SKM-1 (cell line): ENCODE measurements at regions not wholly inside any gene's neighbourhood (a gene's known extent, or its start where the extent isn't known, plus 50 kb on each side); places are given as distances from the start of the nearest gene placed in this dataset.

ENCODE experiments used
- DNase-seq: peaks from one replicate; lab custom pipeline; 2025; ENCODE audit not compliant: unreplicated experiment; lab: John Stamatoyannopoulos, UW

DNA sequence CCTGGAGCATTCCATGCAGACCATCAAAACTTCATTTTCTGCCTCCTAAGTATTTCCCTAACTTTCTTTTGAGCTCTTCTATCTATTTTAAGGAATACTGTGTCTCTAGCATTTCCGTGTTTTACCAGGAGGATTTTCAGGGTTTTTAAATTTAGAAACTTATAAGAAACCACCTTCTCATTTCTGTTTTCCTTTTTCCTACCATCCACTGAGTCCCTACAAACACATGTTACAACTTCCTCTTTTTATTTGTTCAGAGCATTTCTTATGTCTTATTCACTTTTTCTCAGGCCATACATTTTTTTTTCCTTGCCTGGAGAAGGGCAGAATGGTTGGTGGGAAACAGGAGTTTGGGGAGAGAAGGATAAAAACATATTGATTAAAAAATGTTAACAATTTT, 130.0 kb upstream of the BMP5 start:
- DNase-seq: no peak

DNA sequence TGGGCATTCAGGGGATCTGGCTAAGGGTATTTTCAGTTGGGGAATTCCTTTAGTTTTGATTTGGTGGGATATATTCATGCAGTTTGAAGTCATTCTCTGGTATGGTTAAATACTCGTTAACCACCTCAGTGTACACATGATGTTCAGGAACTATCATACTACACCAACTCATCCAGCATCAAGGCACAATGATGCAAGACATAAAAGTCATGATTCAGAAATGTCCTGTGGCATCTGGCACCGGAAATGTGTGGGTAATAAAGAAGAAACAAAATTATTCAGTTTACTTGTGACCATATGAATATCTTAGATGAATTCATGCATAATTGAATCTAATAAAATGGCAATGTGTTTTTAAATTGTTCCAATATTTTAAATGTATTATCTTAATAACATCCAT, 129.0 kb upstream of the BMP5 start:
- no peak for DNase-seq

DNA sequence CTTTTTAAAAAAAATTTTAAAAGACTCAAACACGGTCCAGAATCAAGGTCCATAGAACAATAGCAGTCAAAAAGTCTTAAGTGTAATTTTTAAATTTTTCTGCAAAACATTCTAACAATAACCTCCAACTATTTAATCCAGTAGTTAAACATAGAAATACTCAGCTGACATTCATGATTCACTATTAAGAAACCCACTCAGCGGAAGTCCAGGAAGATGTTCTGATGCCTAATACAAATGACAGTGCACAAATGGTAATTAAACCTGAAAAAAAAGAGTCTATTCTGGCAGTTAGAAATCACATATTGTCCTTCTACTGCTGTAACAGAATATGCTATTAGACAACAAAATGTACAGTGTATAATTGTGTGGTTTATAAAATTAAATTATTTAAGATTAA, 128.2 kb upstream of the BMP5 start:
- no peak for DNase-seq

DNA sequence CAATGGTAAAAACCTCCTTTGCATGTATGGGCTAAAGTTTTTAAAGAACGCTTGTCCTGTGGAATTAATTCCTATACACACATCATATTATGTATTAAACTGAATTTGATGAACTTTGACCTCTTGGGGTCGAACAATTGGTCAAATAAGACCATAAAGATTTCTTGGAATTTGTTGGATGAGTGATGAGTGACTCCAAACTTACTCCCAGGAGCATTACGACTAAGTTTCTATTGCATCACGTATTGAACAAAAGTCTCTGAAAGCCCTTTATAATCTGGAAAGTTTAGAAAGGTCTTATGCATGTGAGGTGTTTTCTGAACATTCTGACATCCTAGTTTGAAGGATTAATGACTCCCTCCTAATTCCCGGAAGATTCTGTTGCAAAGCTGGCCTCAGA, 126.9 kb upstream of the BMP5 start:
- DNase-seq: no peak

DNA sequence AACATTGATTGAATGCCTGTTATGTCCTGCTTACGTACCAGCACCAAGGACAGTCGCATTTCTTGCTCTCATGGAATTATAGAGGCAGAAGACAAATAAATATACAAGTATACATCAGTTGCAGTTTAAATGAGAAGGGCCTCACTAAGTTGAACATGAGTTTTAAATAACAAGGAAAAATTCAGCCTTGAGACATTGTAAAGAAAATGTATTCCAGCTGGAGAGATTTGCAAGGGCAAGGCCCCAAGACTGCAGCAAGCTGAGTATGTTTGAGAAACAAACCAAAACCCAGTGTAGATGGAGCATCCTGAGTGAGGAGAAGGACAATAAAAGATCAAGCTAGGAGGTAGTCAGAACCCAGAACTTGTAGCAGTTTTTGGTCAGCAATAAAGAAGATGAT, 123.2 kb upstream of the BMP5 start:
- DNase-seq: no peak

DNA sequence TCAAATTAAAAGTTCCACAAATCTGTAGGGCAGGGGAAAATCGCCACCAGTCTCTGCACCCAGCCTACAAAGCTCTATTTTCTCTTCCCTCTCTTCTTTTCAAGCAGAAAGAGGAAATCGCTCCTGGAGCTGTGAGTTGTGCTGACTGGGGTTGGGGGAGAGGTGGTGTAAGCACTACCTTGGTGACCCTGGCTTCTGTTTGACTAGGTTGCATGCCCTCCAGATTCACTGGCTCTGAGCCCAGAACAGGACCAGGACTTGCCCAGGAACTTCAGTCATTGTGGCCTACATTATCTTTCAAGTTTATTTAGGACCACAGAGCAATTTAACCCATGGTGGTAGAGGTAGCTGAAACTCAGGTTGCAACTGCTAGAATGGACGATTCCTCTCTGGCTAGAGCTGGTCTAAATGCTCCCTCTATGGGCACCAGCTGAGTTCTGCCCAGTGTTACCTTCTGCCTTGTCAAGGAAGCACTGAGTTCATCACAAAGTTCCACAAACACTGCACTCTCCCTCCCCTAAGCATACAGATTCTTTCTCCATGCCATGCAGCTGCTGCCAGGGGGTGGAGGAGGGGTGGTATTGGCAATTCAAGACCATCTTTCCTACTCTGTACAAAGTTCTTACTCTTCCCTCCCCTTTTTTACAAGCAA, 122.0 kb upstream of the BMP5 start:
- no peak for DNase-seq

DNA sequence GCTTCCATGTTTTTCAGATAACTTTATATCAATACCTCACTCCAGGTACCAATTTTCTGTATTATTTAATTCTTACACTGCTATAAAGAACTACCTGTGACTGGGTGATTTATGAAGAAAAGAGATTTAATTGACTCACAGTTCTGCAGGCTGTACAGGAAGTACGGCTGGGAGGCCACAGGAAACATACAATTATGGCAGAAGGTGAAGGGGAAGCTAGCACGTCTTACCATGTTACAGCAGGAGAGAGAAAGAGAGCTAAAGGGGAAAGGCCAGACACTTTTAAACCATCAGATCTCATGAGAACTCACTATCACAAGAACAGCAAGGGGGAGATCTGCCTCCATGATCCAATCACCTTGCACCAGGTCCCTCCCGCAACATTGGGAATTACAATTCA, 119.1 kb upstream of the BMP5 start:
- DNase-seq: no peak

DNA sequence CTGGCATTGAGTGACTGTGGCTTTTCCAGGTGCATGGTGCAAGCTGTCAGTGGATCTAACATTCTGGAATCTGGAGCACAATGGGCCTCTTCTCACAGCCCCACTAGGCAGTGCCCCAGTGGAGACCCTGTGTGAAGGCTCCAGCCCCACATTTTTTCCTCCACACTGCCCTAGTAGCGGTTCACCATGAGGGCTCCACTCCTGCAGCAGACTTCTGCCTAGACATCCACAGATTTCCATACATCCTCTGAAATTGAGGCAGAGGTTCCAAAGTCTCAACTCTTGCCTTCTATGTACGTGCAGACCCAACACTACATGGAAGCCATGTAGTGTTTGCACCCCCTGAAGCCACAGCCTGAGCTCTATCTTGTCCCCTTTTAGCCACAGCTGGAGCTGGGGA, 118.0 kb upstream of the BMP5 start:
- DNase-seq: no peak

DNA sequence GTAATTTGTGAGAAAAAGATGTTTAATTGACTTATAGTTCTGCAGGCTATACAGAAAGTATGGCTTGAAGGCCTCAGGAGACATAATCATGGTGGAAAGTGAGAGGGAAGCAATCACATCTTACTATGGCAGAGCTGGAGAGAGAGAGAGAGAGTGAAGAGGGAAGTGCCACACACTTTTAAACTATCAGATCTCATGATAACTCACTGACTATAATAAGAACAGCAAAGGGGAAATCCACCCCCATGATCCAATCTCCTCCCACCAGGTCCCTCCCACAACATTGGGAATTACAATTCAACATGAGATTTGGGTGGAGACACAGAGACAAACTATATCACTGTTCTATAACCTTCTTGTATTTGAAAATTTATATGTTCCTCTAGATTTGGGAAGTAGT, 117.2 kb upstream of the BMP5 start:
- DNase-seq: no peak

DNA sequence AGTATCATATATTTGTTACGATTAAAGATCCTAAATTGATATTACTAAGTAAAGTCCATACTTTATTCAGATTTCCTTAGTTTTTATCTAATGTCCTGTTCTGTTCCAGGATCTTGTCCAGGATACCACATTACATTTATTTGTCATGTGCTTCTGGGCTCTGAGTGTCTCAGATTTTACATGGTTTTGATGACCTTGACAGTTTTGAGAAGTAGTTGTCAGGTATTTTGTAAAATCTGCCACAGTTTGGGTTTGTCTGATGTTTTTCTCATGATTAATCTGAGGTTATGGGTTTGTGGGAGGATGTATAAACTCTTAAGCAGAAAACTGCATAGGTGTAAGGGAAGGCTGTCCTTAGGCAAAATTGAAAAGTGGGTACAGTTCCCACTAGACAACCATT, 109.9 kb upstream of the BMP5 start:
- DNase-seq: no peak

DNA sequence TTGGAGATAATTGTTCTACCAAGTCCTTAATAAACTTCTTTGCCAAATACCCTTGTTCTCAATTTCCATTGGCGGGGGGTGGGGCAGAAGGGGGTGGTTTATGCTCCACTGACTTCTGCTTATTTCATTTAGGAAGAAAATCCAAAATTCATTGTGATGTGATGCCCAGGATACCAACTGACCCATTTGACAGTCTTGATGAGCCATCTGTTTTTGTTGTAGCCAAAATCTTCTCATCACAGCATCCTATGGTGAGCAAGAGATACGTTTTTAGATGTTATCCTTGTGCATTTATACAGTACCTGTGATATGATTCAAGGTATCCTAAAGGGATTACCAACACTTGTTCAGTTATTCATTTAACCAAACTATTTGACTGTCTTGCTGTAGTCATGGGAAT, 108.5 kb upstream of the BMP5 start:
- DNase-seq: no peak

DNA sequence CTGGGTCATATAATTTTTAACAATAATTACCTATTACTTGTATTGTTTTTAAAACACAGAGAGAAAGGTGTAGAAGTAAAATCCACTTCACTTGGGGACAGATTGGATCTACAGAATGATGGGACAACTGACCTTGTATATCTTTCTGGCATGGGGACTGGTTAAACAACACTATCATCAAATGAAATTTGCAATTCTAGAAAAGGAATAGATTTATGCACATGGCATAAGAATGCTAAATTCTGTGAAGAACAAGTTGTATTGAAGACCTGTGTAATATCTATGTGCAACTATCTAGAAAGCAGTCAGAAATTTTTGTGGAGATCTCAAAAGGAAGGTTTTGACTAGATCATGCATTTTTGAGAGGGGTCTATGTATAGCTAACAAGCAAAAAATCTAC, 106.3 kb upstream of the BMP5 start:
- no peak for DNase-seq

DNA sequence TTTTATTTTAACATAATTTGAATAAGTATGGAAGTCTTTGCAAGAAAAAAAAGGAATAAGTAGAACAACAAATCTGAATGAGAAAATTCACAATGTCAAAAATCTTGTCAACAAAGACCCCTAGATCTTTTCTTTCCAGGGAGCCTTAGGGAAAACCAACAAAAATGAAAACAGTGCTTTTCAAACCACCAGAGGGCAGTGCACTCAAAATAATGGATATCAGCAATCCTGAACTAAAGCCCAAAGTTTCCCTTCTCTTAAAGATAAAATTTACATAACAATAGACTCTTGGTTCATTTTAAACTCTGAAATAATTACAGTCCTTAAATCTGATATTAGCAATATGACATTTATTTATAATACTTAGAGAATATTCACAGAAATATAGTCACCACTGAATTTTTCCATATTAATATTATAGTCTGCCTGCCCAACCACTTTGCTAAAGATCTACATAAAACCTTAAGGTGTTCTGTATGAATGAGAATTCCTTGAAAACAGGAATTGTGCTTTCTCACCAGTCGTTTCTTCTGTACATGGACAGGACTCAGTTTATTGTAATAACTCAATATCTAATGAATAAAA, 105.3 kb upstream of the BMP5 start:
- DNase-seq: peak; percentile 35

DNA sequence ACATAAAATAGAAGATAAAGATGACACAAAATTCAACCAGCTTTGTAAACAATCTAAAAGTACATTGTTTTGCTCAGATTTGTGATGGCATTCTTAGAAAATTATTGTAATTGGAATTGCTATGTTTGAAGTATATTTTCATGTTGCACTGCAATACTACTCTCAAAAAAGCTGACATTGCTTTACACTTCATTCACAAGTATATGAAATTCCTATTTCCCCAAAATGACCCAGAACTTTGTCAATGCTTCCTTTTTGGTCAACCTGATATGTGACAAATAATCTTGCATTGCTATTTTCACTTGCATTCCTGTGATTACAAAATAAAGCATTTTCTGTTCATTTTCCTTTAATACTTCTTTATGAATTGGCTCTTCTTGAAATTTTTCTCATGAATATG, 104.1 kb upstream of the BMP5 start:
- no peak for DNase-seq

DNA sequence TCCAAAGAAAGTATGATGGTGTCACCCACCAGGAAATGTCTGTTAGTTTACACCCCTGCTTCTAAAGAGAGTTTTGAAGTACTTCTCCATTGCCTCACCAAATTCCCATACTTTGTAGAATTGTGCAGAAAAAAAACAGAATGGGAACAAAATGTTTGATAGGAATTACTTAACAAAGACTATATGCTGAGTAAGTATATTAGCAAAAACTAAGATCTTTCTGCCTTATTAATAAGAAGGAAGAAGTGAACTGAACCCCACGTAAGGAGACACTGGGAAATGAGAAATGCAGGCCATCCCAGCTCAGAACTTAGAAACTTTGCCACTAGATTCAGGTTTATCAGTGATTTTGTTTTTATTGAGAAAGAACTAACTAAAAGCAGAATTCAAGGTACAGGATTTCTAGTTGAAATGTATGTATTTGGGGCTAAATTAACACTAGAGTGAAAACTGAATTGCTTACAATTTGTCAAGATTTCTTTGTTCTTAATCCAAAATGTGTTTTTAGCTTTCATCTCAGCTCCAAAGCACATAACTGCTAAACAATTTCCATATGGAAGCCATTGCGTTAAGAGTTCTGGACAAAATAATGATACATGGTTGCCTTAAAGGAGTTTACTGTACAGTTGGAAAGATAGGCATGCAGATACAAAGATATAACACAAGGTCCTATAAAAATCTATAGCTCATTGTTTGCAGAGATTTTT, 102.7 kb upstream of the BMP5 start:
- no peak for DNase-seq

DNA sequence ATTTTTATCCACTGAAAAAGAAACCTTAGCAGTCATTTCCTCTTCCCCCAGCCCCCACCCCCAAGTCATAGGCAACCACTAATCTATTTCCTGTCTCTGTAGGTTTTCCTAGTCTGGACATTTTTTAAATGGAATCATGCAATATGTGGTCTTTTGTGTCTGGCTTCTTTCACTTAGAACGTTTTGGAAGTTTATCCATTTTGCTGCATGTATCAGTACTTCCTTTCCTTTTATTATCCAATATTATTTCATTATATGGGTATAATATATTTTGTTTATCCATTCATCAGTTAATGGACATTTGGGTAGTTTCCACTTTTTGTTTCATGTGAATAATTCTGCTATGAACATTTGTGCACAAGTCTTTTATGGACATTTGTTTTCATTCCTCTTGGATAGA, 99.3 kb upstream of the BMP5 start:
- DNase-seq: no peak

DNA sequence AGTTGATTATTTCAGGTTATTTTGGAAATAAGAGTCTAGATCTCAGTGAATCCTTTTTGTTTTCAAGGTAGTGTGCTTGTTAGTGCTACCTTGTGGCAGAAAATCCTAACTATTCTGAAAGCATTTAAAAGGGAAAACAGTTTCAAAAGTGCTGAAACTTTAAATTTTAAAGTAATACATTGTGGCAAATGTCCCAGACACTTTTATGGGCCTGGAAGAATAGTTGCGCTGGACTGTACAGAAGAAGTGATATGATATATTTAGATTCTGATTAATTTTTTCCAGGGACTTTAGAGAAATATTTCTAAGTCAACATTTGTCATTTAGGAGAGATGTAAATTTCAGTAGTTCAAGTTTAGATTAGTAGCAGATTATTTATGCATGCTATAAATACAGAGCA, 96.7 kb upstream of the BMP5 start:
- no peak for DNase-seq

DNA sequence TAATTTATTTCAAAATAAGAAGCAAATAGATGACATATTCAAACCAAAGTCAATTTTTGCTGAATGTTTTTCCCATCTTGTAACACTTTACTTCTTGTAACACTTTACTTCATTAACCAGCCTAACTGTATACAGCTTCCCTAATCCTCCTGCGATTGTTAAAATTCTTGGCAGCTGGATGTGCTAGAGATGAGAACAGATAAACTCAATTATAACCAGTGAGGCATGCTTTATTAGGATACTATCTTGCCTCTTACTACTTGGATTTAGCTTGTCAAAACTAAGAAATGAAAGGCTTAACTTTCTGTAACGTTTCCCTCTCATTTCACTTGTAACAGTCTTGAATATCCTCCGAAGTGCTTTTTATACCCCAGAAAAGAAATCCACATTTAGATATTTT, 94.1 kb upstream of the BMP5 start:
- DNase-seq: no peak

DNA sequence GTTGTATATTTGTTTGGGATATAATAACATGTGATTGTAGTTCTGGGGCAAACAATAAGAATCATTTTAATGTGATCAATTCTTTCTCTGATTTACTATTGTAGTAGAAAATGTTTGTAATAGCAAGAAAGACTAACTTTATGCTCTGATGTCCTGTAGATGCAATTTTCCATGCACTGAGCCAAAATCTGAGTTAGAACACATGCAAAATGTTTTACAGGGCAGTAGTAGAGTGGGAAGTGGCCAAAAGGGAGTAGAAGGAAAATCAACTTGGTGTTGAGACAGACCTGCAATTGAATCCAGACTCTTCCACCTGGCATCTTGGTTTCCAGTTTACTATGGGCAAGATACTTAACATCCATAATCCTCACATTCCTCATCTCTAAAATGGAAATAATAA, 93.5 kb upstream of the BMP5 start:
- no peak for DNase-seq

DNA sequence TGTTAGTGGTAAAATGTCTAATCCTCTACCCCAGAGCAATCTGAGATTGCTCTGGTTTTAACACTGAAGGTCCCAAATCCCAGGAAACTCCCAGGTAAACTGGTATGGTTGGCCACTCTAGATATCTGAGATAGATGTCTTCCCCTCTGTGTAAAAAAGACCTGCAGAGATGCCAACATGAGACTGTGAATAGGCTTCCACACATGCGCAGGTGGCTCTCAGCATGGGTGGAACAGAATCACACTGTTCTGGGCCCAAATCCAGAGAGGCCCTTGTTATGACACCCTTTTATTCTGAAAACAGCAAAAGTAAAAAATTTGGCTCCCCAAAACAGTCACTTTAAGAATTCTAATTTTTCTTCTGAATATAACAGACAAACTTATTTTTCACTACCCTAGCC, 88.7 kb upstream of the BMP5 start:
- no peak for DNase-seq

DNA sequence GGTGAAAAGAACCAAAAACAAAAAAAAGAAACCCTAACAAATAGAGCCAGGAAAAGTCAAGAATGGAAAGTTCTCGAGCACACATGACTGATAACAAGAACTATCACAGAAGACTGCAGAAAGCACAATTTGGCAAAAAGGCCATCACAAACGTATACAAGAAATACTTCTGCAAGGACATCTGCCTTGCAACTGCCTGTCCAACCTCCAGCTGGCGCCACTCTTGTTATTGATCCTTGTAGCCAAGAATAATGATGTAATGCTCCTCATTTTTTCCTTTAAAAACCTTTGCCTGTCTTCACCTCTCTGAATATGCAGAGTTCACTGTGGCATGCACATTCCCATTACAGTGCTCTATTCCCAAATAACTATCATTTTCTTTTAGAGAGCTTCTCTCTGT, 87.9 kb upstream of the BMP5 start:
- no peak for DNase-seq

DNA sequence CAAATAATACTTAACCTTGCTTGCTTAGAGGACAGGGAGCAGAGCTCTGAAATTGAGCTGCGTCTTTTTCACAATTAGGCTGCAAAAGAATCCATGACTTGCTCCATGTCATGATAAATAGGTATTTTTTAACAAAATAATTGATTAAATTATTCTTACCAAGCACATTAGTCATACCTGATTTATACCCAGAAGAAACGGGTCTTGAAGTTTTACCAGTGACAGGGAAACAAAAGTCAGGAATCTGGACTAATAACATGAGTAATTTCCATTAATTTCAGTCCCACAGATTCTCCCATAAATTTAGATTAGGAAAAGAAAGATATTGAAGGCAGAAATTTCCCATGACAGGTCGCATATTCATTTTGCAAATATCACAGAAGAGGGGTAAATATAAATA, 85.0 kb upstream of the BMP5 start:
- no peak for DNase-seq

DNA sequence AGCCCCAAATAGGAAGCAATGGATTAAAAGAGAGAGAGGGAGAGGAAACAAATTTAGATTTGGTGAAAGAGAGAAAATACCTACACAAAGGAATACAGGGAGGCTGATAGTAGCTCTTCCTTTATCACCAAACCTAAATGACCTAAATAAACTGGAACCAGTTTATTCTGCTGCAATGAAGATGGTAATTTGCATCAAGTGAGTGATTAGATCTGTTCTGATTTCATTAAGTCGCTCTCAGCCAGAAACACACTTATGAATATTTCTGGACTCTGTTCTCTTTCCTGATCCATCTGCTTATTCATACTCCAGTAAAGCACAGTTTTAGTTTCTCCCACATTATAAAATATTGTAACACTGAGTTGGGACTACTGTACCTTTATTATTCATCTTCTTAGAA, 83.4 kb upstream of the BMP5 start:
- no peak for DNase-seq
